GM12872 (cell line): ENCODE measurements at regions not wholly inside any gene's neighbourhood (a gene's known extent, or its start where the extent isn't known, plus 50 kb on each side); places are given as distances from the start of the nearest gene placed in this dataset.

ENCODE experiments used
- CTCF ChIP-seq: IDR thresholded peaks from 3 replicates; pipeline ENCODE4 v1.5.1; 2011; ENCODE audit warnings: low read depth, mild to moderate bottlenecking, low read length, moderate library complexity; ENCODE audit not compliant: insufficient read depth

GRCh38 chr1:2912424-2913061, 108.7 kb upstream of the ACTRT2 start:
- no peak for TF ChIP-seq CTCF

- TF ChIP-seq CTCF: no peak
These were observed 108.2 kb upstream of the ACTRT2 start for GRCh38 chr1:2913091-2913490.

GRCh38 chr1:2914702-2915101, 106.6 kb upstream of the ACTRT2 start:
- no peak for TF ChIP-seq CTCF

- TF ChIP-seq CTCF: no peak
These were observed 105.1 kb upstream of the ACTRT2 start for GRCh38 chr1:2916153-2916552.

- TF ChIP-seq CTCF: no peak
These were observed 104.6 kb upstream of the ACTRT2 start for GRCh38 chr1:2916706-2917105.

- no peak for TF ChIP-seq CTCF
These were observed 104.0 kb upstream of the ACTRT2 start for GRCh38 chr1:2917284-2917683.

- TF ChIP-seq CTCF: no peak
These were observed 102.8 kb upstream of the ACTRT2 start for GRCh38 chr1:2918441-2918840.
